ENCODE measurements at regions not wholly inside any gene's neighbourhood (a gene's known extent, or its start where the extent isn't known, plus 50 kb on each side); places are given as distances from the start of the nearest gene placed in this dataset.

DNA sequence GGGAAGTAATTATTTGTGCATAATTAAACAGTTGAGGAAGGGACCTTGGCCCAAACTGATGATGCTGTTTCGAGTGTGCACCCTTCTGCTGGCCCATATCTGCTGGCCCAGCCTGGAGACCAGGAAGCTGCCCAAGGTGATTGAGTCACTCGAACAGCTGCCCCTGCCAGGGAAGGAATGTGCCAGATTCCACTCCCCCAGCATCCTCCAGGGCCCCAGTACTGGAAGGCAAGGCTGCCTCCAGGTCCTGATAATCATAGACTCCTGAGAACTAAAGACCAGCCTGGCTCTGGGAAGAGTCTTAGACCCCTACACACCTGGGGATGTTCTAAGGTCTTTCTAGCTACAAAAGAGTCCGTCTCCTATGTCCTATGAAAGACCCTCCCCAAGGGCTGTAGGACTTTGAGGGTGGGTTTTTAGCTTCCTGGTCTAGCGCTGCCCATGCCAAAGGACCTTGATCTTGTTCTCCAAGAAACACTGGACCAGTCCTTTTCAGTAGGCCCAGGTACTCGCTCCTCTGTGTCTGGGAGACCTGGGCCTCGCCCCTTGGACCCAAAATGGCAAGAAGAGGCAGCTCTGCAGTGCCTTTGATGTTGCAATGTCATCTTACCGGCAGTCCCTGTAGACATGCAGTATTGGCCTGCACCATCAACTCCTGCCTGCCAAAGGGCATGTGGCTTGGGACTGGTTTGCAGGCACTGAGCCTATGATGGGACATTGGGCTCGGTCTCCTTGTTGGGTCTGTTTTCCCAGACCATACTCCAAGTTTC lies 103.2 kb upstream of the GPR26 start:
- no peak for DNase-seq

DNA sequence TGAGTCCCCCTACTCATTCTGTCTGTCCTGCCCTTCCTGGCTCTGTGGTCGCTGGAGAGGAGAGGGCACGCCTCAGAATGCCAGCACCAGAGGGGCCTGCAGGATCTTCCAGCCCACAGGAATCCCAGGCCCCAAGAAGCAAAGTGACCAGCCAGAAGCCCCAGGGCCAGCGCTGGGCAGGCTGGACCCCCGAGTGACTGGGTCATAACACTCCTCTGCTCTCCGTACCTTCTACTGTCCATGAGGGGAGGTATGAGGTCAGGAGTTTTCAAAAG lies 102.6 kb upstream of the GPR26 start:
- no peak for DNase-seq

DNA sequence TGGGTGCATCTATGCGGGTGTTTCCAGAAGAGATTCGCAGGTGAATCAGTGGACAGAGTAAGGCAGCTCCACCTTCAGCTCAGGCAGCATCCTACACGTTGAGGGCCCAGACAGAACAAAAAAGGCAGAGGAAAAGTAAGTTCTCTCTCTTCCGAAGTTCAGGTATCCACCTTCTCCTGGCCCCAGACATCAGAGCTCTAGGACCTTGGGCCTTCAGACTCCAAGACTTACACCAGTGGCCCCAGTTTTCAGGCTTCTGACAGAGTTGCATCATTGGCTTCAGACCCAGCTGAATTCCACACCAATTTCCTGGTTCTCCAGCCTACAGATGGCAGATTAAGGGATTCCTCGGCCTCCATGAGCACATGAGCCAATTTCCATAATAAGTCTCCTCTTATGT lies 102.2 kb upstream of the GPR26 start:
- no peak for DNase-seq

DNA sequence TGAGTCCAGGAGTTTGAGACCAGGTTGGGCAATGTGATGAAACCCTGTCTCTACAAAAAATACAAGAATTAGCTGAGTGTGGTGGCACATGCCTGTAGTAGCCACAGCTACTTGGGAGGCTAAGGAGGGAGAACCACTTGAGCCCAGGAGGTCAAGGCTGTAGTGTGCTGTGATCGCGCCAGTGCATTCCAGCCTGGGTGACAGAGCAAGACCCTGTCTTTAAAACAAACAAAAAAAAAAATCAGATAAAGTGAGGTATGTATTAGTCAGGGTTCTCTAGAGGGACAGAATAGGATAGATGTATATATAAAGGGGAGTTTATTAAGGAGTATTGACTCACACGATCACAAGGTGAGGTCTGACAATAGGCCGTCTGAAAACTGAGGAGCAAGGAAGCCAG lies 101.5 kb upstream of the GPR26 start:
- no peak for DNase-seq

DNA sequence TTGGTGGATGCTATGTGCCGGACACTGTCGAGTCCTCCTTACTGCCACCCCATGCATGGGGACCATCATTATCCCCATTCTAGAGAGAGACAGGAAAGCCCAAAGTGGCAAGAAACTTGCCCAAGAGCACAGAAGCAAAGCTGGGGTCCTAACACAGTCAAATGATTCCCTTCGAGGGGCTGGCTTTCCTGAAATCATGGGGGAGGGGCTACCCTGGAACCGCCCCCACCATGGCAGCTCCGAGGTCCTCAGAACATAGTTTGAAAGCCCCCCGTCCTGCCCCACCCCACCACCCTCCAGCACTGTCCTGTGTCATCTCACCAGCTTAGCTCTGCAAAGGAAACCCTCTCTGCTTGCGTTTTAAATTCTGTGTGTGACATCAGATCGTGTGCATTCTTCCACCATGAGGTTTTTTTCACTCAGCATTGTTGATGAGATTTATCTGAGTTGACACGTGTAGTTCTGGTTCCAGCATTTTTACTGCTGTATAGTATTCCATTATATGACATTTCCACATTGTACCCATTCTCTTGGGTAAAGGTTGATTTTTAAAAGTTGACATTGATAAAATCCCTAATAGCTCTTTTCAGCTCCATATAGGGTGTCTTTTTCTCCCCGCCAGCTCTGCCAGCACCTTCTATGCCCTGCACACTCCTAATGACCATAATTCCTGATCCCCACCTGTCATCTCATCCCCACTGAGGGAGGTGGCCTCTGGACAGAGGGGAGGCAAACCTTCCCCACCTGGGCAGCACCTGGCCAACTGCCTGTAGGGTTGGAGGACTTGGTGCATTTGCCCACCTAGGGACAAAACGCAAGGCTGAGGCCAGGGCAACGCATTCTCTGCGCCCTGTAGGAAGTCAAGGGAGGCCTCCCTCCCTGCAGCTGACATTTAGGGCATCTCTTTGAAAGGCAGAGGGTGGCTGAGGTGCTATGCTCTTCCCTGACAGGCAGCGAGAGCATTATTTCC lies 100.2 kb upstream of the GPR26 start:
- no peak for DNase-seq

DNA sequence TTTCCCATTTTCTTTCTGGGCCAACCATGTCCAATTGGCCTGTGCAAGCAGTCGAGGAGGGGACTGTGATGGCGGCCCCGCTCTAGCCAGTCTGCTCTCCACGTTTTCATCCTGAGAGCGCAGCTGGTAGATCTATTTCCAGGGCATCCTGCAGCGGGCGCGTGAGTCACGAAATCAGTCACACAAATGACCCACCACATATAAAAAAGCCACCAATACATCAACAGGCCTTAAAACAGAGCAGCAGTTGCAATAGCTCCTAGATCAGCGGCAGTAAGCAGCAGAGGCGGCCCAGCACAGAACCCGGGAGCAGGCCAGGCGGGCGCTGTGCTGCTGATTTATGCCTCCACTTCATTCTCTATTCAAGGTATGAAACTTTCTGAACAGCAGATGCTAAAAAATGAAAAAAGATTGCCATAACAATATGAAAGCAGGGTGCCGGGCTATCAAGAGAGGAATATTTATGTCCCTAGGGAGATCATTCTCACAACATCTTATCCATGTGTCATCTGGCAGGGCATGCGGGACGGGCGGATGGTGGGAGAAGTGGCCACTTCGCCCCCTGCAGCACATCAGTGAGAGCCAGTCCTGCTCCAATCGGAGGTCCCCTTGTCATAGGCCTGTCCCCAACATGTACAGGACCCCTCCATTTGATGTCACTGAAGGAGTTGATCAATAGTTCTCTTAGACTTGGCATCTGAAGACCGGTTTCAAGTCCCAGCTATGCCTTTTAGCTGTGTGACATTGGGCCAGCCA lies 98.0 kb upstream of the GPR26 start:
- no peak for DNase-seq

DNA sequence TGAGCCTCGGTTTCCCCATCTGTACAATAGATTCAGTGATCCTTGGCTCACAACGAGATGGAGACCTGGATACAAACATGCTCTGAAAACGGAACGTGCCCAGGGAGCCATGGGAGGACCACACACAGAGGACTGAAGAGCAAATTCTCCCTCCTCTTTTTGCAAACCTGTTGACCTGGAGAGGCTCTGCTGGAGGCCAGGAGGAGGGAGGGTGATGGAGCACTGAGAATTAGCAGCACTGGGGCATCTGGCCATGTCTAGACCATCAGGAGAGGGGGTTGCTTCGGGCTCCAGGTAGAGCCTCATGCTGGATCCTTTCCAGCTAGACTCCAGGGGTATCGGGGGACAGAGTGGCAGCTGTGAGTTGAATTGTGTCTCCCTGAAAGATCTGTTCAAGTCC lies 97.4 kb upstream of the GPR26 start:
- no peak for DNase-seq

DNA sequence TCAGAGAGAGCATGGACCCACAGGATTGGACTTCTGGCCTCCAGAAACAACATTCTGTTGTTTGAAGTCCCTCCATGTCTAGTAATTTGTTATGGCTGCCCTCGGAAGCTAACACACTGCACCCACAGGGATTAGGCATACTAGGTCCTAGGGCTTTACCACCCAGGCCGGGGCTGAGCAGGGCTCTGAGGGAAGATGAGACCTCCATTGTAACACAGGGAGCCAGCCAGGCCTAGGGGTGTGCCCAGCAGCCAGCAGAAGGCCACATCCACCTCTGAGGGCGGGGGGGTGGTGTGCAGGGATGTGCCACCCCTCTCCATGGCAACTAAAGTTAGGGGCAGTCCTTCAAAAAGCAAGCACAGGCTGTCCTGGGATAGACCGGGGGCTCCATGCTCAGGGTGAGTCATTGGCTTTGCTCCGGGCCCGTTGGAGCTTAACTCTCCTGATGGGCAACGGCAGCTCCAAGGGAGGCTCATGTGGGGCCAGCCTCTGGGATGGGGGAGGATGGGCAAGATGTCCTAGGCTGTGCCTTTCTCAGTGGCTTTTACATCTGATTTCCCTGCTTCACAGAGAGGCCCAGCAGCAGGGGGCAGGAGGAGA lies 96.6 kb upstream of the GPR26 start:
- no peak for DNase-seq

DNA sequence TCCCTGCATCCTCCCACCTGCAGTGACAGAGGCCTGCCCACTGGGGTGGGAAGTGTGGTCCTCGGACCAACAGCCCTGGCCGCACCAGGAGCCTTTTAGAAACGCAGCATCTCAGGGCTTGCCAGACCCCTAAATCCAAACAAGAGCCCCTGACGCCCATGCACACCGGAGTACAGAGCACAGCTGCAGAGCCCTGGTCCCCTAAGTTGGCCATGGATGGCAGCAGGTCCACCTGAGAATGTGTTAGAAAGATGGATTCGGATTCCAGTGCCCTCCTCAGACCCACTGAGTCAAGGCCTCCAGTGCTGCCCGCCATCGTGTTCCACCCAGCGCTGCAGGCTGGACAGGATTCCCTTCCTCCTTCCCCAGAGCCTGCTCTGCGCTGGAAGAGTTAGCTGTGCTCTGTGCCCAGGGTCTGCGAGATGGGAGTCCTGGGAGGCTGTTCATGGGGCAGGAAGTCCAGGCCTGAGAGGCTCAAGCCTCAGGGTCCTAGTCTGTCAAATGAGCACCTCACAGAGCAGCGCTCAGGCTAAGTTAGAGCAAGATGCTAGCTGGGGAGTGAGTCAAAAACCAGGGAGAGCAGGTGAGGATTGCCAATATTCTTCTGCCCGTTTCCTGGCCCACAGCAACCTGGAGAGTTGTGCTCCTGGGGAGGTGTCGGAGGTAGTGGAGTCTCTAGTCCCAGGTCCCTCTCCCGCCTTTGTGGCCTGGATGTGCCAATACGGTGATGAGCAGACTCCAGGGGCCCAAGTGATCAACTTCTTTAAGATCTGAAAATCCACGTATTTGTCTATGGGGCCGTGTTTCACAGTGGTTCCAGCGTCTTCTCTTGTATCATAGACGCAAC lies 95.9 kb upstream of the GPR26 start:
- no peak for DNase-seq

DNA sequence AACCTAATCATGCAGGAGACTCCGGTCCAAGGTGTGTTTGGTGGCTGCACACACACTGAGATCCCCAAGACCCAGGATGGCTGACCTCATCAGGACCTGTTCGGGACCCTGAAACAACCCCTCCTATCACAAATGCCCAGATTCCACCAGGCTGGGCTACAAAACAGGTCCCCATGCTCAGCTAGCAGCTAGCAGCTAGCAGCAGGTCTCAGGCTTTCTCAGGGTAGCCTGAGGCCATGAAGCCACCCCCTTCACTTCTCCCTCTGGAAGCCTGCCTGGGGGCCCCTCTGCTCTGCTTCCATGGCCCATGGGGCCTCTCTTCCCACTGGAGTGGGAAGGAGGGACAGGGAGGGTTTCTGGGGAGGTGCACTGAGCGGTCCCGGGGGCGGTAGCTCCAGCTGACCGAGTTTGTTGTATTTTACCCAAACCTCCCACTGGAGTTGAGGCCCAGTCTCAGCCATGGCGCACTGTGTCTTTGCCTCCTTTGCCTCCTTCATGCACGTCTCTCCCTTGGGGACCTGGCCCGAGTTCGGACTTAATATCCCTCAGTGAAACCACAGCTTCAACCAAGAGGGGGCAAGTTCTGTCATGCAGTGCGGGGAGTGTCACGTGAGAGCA lies 95.1 kb upstream of the GPR26 start:
- DNase-seq = no peak

DNA sequence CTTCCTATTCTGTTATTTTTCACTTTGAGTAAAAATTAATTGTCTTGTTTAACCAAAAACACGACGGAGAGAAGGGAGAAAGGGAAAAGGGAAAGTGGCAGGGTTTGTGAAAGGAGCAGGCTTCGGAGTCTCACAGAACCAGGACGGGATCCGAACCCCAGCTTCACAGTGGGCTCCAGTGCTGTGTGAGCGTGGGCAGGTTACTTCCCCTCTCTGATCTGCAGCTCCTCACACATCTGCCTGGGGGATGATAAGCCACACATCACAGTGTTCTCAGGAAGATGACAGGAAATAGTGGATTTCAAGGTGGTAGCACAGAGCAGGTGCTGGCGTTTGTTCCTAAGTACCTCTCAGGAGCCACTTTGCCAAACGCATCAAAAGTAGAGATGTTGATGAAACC lies 94.2 kb upstream of the GPR26 start:
- no peak for DNase-seq

DNA sequence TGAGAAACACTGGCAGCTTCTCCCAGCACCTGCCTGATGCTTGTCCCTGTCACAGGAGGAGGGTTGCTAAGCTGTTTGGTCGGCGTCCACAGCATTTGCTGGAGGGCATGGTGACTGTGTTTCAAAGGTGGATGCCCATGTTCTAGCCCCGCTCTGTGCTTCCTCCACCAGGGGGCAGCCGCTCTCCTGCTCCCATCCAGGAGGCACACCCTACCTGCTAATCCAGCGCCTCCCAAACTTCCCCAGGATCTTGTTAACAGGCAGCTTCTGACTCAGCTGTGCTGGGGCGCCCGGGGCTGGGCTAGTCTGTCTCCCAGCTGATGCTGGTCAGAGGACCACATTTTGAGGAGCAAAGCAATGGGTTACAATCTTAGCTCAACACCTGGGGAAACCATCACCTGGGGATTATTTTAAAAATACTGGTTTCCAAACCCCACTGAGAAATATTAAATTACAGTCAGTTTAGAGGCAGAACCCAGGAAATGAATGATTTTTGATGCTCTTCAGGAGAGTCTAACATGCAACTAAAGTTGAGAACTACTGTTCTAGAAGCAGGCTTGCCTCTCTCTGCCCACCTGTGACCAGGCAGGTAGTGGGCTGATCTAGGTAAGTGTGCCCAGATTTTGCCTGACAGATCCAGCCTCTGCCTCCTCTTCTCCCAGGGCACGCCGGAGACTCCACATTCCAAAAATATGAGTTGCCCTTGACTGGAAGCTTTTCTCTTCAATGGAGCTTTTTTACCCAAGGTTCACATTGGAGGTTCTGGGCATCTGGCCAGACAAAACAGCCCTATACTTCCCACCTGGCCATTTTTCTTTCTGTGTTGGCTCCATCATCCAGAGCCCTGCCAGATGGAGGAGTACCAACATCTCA lies 92.7 kb upstream of the GPR26 start:
- no peak for DNase-seq

DNA sequence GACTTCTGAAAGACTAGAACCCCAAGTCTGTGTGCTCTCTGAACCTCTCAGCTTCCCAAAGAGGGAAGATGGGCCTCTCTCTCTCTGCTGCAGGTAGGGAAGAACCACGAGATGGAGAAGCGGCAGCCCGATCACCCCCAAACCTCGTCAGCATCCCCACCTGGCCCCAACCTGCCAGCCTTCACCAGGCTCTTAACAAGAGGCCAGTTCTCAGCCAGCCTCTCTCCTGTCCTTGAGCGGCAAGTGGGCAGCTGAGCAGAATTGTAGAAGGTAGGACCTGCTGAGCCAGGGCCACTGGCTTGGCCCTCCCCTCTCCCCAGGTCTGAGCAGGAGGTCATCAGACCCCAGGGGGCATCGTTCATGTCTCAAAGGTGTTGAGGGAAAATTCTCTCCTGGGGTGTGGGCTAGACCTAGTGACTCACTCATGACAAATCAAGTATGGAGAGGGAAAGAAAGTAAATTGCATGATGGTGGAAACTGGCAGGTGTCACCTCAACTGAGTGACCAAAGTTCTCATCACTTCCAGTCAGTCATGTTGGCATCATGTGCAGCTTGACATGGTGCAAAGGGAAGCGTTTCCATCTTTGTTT lies 92.0 kb upstream of the GPR26 start:
- no peak for DNase-seq

DNA sequence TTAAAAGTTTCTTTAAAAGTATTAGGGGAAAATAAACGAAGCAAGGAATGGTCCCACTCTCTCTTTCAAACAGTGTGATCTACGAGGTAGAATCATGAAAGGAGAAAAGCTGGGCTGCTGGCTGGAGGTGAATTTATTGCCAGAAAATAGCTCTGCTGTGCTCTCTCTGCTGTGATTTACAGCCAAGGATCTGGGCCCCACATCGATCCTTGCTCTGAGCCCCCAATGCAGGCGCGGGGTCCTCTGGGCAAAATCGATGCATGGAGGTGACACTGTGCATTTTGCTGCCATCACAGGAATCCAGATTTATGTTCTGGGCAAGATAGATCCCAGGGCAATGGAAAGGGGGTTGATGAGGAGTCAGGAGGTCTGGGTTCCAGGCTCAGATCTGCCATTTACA lies 91.0 kb upstream of the GPR26 start:
- no peak for DNase-seq

DNA sequence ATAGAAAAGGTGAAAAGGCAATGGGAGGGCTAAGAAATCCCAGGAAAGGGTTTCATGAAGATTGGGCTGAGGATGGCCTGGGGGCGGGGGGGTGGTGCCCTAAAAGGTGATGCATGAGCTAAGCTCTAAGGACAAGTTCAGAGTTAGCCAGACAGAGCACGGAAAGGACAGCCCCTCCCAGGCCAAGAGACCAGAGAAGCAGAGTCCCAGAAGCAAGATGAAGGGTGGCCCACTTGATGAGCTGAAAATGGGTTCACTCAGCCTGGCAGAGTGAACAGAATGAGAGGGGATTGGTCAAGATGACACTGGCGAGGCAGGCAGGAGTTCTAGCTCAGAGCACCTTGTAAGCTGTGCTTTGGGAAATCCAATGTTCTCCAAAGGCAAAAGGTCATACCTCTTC lies 89.4 kb upstream of the GPR26 start:
- no peak for DNase-seq

DNA sequence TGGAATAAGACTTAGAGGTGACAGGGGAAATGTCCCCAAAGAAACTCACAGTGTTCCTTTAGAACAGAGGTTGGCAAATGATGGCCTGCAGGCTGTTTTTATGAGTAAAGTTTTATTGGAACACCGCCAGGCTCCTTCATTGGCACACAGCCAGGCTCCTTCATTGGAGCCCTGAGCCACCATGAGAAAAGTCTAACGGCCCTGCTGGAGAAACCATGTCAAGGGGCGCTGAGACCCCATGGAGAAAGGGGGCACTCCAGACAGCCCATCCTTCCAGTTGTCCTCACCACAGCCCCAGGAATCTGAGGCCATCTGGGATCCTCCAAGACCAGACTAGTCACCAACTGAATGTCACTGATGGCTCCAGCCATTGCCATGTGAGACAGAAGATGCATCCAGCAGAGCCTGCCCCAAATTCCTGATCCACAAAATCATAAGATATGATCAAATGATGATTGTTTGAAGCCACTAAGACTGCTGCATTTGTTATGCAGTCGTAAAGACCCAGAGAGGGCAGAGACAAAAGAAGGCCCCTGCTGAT lies 88.2 kb upstream of the GPR26 start:
- no peak for DNase-seq

DNA sequence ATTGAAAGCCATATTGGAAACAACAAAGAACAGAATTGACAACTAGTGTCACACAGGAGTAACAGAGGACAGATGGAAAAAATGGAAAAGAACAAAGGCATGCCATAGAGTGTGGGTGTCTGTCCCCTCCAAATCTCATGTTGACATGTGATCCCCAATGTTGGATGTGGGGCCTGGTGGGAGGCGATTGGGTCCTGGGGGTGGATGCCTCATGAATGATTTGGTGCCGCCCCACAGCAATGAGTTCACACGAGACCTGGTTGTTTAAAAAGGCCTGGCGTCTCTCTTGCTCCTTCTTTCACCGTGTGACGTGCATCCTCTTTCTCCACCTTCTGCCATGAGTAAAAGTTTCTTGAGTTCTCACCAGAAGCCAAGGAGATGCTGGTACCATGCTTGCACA lies 87.4 kb upstream of the GPR26 start:
- DNase-seq = no peak

DNA sequence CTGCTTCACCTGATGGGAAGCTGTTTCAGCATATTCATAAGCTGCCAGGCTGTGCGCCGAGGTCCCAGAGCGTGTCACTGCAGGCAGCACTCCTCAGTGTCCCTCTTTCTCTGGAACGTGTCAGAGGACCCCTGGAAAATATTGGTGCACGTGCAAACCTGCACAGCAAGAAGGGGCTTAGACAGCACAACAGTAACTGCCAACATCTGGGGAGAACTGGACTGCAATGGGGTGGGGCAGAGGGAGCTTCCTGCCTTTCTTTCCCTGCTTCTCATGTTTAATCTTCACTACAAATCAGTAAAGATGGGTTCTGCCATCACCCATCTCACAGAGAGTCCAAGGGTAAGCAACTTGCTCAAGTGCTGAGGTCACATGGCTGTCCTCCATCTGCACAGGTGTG lies 86.5 kb upstream of the GPR26 start:
- no peak for DNase-seq

DNA sequence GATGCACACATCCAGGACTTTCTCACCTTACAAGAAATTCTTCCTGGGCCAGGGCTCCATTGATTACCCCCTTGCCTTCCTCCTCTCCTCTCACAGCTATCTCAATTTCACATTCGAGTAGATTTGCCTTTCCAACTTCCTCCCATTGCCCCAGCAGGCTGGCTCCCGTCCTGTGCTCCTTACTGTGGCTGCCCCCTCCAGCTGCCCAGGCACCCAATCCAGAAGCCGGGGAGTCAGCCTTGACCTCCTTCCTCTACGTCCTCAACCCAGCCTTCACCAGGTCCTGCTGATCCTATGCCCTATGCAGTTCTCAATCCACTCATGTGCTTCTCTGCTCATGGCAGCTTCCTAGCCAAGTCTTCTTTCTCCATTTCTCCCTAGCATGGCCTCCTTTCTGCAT lies 85.7 kb upstream of the GPR26 start:
- no peak for DNase-seq

DNA sequence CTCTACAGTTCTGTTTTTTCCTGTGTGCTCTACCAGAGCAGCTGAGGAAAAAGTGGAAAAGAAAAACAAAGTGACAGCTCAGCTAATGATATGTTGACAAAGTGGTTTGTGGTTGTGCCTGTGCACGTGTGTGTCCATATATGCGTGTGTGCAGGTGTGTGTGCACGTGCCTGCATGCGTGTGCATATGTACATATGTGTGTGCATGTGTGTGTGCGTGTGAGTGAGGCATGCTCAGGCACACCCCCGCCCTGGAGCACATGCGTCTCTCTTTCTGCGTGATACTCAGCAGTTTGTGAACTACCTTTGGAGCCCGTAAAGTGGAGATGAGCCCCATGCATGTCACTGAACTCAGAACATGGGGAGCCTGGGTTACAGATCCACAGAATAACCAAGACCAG lies 84.5 kb upstream of the GPR26 start:
- DNase-seq = no peak
